HEK293 (cell line): ENCODE measurements at regions not wholly inside any gene's neighbourhood (a gene's known extent, or its start where the extent isn't known, plus 50 kb on each side); places are given as distances from the start of the nearest gene placed in this dataset.

Source experiments
- HOXC10 ChIP-seq: sonication (generic); formaldehyde crosslinking; IDR thresholded peaks from 2 replicates; pipeline ENCODE4 v1.8.1; 2023; ENCODE audit warnings: mild to moderate bottlenecking, missing genetic modification reagents
- YY1 ChIP-seq: fragments of 450-650 bp; formaldehyde crosslinking; IDR thresholded peaks from 2 replicates; pipeline ENCODE4 v1.5.1; 2018; ENCODE audit warnings: missing biosample characterization, missing genetic modification characterization
- ZNF274 ChIP-seq, 2 experiments: fragments of 200-500 bp in 1 of 2; fragments of 450-650 bp in 1 of 2; sonication (Bioruptor generic) in 1 of 2; formaldehyde crosslinking in 1 of 2; IDR thresholded peaks; 2 replicates each; pipeline versions ENCODE4 v1.5.1 to v1.6.1; 2014 to 2016; ENCODE audit warnings: borderline replicate concordance in 1 of 2, inconsistent platforms in 1 of 2, low read length in 1 of 2, missing biosample characterization in 1 of 2, missing genetic modification characterization in 1 of 2
- ZNF350 ChIP-seq: fragments of 450-650 bp; formaldehyde crosslinking; IDR thresholded peaks from 2 replicates; pipeline ENCODE4 v1.5.0; 2017; ENCODE audit warnings: missing biosample characterization, mild to moderate bottlenecking, missing genetic modification characterization
- ZNF416 ChIP-seq: fragments of 450-650 bp; formaldehyde crosslinking; IDR thresholded peaks from 2 replicates; pipeline ENCODE4 v1.5.1; 2016; ENCODE audit warnings: missing biosample characterization, missing genetic modification characterization
- ZNF629 ChIP-seq: fragments of 450-650 bp; formaldehyde crosslinking; IDR thresholded peaks from 2 replicates; pipeline ENCODE4 v1.5.1; 2017; ENCODE audit warnings: missing biosample characterization, missing genetic modification characterization
- TF ChIP-seq, protein P1 (sequence below): fragments of 450-650 bp; formaldehyde crosslinking; IDR thresholded peaks from 2 replicates; pipeline ENCODE4 v1.5.1; 2016; ENCODE audit warnings: missing biosample characterization, missing genetic modification characterization
- TF ChIP-seq, protein P2 (sequence below): sonication (generic); formaldehyde crosslinking; IDR thresholded peaks from 2 replicates; pipeline ENCODE4 v1.8.1; 2022; ENCODE audit warnings: mild to moderate bottlenecking, moderate library complexity, missing genetic modification reagents

DNA sequence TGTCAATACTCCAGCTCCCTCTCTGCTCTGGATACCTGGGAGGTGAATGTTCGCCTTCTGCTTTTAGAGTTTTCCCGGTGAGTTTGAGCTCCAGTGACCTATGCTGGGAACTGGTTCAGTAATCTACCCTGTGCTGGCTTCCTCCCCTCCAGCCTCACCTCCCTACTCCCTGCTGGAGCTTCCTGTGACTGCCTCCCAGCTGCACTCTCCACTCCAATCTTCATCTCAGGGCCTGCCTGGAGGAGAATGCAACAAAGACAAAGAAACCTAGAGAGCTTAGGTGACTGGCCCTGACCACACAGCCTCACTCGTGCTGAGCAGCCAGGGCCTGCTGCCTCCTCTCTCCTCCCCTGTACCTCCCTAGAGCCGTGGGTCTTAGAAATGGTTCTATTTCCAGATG, 101.6 kb upstream of the FOXF1 start:
- TF ChIP-seq ZNF274 (IDR thresholded peaks at IDR 0.05; ENCODE audit: low read length) (no peak), ZNF274 (tag by site-specific recombination; IDR thresholded peaks at IDR 0.05; ENCODE audit: borderline replicate concordance) (no peak), ZNF416 (tag by site-specific recombination) (no peak), YY1 (tag by site-specific recombination) (no peak), ZNF629 (tag by site-specific recombination) (no peak), HOXC10 (CRISPR knock-in tag) (no peak), ZNF350 (tag by site-specific recombination) (no peak)
- TF ChIP-seq, protein P1, sequence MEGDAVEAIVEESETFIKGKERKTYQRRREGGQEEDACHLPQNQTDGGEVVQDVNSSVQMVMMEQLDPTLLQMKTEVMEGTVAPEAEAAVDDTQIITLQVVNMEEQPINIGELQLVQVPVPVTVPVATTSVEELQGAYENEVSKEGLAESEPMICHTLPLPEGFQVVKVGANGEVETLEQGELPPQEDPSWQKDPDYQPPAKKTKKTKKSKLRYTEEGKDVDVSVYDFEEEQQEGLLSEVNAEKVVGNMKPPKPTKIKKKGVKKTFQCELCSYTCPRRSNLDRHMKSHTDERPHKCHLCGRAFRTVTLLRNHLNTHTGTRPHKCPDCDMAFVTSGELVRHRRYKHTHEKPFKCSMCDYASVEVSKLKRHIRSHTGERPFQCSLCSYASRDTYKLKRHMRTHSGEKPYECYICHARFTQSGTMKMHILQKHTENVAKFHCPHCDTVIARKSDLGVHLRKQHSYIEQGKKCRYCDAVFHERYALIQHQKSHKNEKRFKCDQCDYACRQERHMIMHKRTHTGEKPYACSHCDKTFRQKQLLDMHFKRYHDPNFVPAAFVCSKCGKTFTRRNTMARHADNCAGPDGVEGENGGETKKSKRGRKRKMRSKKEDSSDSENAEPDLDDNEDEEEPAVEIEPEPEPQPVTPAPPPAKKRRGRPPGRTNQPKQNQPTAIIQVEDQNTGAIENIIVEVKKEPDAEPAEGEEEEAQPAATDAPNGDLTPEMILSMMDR (tag by site-specific recombination) = no peak
- TF ChIP-seq, protein P2, sequence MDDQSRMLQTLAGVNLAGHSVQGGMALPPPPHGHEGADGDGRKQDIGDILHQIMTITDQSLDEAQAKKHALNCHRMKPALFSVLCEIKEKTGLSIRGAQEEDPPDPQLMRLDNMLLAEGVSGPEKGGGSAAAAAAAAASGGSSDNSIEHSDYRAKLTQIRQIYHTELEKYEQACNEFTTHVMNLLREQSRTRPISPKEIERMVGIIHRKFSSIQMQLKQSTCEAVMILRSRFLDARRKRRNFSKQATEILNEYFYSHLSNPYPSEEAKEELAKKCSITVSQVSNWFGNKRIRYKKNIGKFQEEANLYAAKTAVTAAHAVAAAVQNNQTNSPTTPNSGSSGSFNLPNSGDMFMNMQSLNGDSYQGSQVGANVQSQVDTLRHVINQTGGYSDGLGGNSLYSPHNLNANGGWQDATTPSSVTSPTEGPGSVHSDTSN (CRISPR knock-in tag) = no peak
